ENCODE measurements at regions not wholly inside any gene's neighbourhood (a gene's known extent, or its start where the extent isn't known, plus 50 kb on each side); places are given as distances from the start of the nearest gene placed in this dataset.

DNA sequence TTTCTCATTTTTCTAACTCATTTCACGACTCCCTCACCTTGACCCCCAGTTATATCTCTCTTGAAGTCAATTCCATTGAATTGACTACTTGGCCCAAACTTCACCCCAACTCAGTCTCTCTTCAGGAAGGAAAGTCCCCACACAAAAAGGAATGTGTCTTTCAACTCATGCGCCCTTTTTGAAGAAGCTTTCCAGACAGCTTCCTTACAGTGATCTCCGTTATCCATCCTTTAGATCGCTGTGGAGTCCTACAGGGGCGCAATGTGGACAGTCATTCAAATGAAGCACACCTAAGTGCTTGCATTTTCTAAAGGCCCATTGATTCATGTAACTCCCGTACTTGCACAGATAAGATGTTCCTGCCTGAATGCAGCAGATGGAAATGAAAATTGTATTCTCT lies 101.1 kb upstream of the VPREB1 start:
- CTCF ChIA-PET = no interaction called here
- Histone ChIP-seq H2AFZ (ENCODE audit: low read depth, low read length) (no peak overlapping the region), H3K9ac (replicated peaks; ENCODE audit: extremely low read depth, insufficient read depth, low read length) (no peak overlapping the region), H3K36me3 (ENCODE audit: control insufficient read depth in 2 of 2, extremely low read depth in 1 of 2, insufficient read depth in 2 of 2, low read length in 2 of 2) (no peaks in the 10 kb centered on the region), H3K27me3 (ENCODE audit: control insufficient read depth in 2 of 2, insufficient read depth in 2 of 2, low read length in 2 of 2) (peaks cover 32 to 71% of the 10 kb centered on the region in 2 experiments), H3K9me1 (replicated peaks; ENCODE audit: control insufficient read depth, extremely low read depth, insufficient read depth, low read length) (no peaks in the 10 kb centered on the region), H3K4me2 (ENCODE audit: insufficient read depth, low read length) (no peak overlapping the region), H3K4me3 (replicated peaks in 1 of 3; ENCODE audit: insufficient read depth in 1 of 3, low read depth in 1 of 3, low read length in 3 of 3) (no peak overlapping the region), H3K4me1 (ENCODE audit: control insufficient read depth, extremely low read depth, insufficient read depth, low read length) (no peaks in the 10 kb centered on the region), H3K79me2 (ENCODE audit: control insufficient read depth, insufficient read depth, low read length) (no peaks in the 10 kb centered on the region), H3K27ac (ENCODE audit: insufficient read depth, low read depth, low read length) (no peak overlapping the region), H4K20me1 (replicated peaks; ENCODE audit: control insufficient read depth, extremely low read depth, insufficient read depth, low read length) (no peaks in the 10 kb centered on the region), H3K9me3 (replicated peaks; ENCODE audit: control insufficient read depth, insufficient read depth, low read length) (no peaks in the 10 kb centered on the region)
- TF ChIP-seq POLR2AphosphoS5 (IDR thresholded peaks at IDR 0.05; ENCODE audit: insufficient read depth, low read depth, low read length) (no peak), FOS (IDR thresholded peaks at IDR 0.05; ENCODE audit: borderline replicate concordance, insufficient read depth, low read length) (no peak), MYC (IDR thresholded peaks at IDR 0.05; ENCODE audit: low read depth, low read length) (no peak), JUN (IDR thresholded peaks at IDR 0.05; ENCODE audit: borderline replicate concordance, insufficient read depth, insufficient read length, low read depth) (no peak), POLR2A (IDR thresholded peaks at IDR 0.05; ENCODE audit: low read depth, low read length) (no peak), EZH2 (IDR thresholded peaks at IDR 0.05; ENCODE audit: borderline replicate concordance, low read depth, low read length, severe bottlenecking) (no peak), GATA2 (IDR thresholded peaks at IDR 0.05; ENCODE audit: insufficient read depth, insufficient read length, low read depth, low read length) (no peak)
- TF ChIP-seq, protein P1, sequence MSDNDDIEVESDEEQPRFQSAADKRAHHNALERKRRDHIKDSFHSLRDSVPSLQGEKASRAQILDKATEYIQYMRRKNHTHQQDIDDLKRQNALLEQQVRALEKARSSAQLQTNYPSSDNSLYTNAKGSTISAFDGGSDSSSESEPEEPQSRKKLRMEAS (IDR thresholded peaks at IDR 0.05; ENCODE audit: insufficient read depth, insufficient read length) = no peak
- TF ChIP-seq, protein P2, sequence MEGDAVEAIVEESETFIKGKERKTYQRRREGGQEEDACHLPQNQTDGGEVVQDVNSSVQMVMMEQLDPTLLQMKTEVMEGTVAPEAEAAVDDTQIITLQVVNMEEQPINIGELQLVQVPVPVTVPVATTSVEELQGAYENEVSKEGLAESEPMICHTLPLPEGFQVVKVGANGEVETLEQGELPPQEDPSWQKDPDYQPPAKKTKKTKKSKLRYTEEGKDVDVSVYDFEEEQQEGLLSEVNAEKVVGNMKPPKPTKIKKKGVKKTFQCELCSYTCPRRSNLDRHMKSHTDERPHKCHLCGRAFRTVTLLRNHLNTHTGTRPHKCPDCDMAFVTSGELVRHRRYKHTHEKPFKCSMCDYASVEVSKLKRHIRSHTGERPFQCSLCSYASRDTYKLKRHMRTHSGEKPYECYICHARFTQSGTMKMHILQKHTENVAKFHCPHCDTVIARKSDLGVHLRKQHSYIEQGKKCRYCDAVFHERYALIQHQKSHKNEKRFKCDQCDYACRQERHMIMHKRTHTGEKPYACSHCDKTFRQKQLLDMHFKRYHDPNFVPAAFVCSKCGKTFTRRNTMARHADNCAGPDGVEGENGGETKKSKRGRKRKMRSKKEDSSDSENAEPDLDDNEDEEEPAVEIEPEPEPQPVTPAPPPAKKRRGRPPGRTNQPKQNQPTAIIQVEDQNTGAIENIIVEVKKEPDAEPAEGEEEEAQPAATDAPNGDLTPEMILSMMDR (IDR thresholded peaks at IDR 0.05; ENCODE audit: extremely low read depth in 1 of 2, insufficient read depth in 1 of 2, low read depth in 1 of 2, low read length in 2 of 2) = no peak
- no TSS peak for BruUV-seq (replicated peaks)
- dilution Hi-C loops (cut with MboI; ENCODE audit: extremely low pct_ligation_motif_present, low sequenced_read_pairs) (no loop called here), intact Hi-C loops (cut with micrococcal nuclease) (no loop called here)
- FAIRE-seq (no peak), DNase-seq (ENCODE audit: low read depth, low spot score) (no peak)
- POLR2A ChIA-PET = no interaction called here

All from endothelial cell of umbilical vein (primary cell).